ENCODE measurements at regions not wholly inside any gene's neighbourhood (a gene's known extent, or its start where the extent isn't known, plus 50 kb on each side); places are given as distances from the start of the nearest gene placed in this dataset.

DNA sequence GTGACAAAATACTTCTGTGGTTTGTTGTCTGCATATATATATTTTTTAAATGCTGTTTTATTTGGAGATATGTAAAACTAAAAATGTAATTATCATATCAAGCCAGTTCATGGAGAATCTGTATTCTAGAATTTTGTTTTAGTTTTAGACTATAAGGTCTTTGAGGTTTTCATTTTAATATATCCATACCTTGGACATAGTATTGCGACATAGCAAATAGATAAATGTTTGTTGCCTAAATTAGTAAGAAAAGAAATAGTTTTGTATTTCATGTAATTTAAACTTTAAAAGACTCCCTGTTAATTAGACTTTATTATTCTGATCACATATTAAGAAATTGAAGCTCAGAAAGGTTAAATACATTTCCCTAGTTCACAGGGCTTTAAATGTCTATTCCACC, 472.9 kb downstream of the GBA3 start:
- no peak for DNase-seq (ENCODE audit: low read depth)
- TF ChIP-seq, protein P1, sequence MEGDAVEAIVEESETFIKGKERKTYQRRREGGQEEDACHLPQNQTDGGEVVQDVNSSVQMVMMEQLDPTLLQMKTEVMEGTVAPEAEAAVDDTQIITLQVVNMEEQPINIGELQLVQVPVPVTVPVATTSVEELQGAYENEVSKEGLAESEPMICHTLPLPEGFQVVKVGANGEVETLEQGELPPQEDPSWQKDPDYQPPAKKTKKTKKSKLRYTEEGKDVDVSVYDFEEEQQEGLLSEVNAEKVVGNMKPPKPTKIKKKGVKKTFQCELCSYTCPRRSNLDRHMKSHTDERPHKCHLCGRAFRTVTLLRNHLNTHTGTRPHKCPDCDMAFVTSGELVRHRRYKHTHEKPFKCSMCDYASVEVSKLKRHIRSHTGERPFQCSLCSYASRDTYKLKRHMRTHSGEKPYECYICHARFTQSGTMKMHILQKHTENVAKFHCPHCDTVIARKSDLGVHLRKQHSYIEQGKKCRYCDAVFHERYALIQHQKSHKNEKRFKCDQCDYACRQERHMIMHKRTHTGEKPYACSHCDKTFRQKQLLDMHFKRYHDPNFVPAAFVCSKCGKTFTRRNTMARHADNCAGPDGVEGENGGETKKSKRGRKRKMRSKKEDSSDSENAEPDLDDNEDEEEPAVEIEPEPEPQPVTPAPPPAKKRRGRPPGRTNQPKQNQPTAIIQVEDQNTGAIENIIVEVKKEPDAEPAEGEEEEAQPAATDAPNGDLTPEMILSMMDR (IDR thresholded peaks at IDR 0.05; ENCODE audit: insufficient read depth, low read depth, low read length), result no peak
- H3K4me3 ChIP-seq (ENCODE audit: low read depth, low read length), result no peak overlapping the region

DNA sequence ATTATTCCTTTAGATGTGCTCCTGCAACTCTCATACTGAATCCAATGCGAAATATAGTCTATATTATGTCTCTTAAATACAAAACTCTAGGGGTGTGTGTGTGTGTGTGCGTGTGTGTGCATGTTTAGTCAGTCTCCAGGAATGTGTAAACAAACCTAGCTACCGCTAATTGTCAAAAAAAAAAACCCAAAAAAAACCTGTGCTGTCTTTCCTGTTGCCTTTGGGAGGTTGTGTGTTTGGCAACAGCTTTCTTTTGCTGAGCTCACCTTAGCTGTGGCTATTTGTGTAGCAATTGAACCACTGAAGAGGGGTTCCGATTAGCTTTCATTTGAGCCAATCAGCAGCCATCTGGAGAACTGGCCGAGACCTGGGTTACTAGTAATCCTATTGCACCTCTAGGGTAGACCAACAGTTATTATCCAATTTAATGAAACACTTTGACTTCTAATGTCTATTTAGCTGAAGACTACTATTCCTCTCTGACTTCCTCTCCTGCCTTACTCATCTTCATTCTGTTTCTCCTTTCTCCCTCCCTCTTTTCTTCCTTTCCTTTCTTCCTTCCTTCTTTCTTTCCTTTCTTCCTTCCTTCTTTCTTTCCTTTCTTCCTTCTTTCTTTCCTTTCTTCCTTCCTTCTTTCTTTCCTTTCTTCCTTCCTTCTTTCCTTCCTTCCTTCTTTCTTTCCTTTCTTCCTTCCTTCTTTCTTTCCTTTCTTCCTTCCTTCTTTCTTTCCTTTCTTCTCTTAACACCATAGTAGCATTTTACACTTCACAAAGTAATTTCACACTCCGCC, 471.1 kb downstream of the GBA3 start:
- peak; percentile 15 for DNase-seq (ENCODE audit: low read depth)
- no peak overlapping the region for H3K4me3 ChIP-seq (ENCODE audit: low read depth, low read length)
- TF ChIP-seq, protein P1 (IDR thresholded peaks at IDR 0.05; ENCODE audit: insufficient read depth, low read depth, low read length), result no peak

DNA sequence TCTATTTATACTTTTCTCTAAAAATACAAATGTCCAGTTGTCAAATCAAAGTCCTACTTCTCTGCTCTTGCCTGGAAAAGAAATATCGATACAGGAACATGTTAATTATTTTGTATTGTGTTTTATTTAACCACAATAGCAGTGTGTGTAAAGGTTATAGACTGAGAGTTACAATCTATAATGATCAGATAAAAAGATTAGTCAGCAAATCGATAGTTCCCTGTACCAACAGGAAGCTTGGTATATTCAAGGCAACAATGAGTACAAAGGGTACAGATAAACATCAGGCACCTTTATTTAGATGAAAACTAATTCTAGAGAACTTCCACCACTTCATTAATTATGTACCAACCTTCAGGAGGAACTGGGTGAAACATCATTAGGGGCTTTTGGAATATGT, 469.5 kb downstream of the GBA3 start:
- TF ChIP-seq, protein P1 (IDR thresholded peaks at IDR 0.05; ENCODE audit: insufficient read depth, low read depth, low read length), result no peak
- no peak for DNase-seq (ENCODE audit: low read depth)
- no peak overlapping the region for H3K4me3 ChIP-seq (ENCODE audit: low read depth, low read length)

DNA sequence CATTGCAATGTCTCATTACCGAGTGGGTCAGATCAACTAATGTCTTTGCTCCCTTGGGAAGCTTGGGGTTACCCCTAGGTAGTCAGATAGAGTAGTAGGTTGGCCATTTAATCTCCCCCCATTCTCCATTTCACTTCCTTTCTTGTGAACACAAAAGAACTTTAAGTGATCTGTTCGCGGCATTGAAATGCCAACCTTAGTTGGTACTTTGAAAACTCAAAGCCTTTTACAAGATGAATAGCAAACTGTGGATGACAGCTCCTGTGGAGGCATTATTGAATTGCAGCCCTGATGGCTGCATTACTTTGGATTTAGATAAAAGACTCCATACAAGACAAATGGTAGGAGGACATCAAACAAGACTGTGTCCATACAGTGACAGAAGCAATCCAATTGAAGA, 469.1 kb downstream of the GBA3 start:
- TF ChIP-seq, protein P1 (IDR thresholded peaks at IDR 0.05; ENCODE audit: insufficient read depth, low read depth, low read length), result no peak
- H3K4me3 ChIP-seq (ENCODE audit: low read depth, low read length), result no peak overlapping the region
- no peak for DNase-seq (ENCODE audit: low read depth)

DNA sequence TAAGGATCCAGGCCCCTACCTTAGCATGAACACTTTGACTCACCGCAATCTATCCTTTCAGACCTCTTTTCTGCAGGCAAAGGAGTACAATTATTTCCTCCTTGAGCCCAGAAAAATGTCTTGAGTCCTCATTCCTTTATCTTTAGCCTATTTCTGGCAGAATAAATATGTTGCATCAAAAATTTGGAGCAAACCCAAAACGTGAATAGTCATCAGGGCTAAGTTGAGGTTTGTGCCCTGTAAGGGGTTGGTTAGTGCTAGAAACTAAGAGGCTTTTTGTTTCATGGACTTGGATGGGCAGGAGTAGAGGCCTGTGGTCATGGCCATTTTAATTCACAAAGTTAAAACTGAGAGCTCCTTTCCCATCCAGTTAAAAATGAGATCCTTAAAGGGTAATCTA, 460.3 kb downstream of the GBA3 start:
- TF ChIP-seq, protein P1 (IDR thresholded peaks at IDR 0.05; ENCODE audit: insufficient read depth, low read depth, low read length), result no peak
- no peak for DNase-seq (ENCODE audit: low read depth)
- H3K4me3 ChIP-seq (ENCODE audit: low read depth, low read length), result no peak overlapping the region

DNA sequence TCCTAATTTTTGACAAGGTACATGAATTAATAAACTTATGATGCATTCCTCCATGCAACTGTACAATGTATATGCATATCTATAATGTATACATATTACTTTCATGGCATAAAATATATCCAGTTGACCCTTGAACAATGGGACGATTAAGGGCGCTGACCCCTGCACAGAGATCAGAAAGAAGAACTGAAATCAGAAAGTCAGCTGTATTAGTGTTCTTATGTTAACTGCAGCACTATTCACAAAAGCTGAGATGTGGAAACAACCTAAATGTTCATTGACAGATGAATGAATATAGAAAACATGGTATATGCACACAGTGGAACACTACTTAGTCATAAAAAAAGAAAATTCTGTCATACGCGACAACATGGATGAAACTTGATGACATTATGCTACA, 457.1 kb downstream of the GBA3 start:
- TF ChIP-seq, protein P1 (IDR thresholded peaks at IDR 0.05; ENCODE audit: insufficient read depth, low read depth, low read length), result no peak
- DNase-seq (ENCODE audit: low read depth), result no peak
- H3K4me3 ChIP-seq (ENCODE audit: low read depth, low read length), result no peak overlapping the region

DNA sequence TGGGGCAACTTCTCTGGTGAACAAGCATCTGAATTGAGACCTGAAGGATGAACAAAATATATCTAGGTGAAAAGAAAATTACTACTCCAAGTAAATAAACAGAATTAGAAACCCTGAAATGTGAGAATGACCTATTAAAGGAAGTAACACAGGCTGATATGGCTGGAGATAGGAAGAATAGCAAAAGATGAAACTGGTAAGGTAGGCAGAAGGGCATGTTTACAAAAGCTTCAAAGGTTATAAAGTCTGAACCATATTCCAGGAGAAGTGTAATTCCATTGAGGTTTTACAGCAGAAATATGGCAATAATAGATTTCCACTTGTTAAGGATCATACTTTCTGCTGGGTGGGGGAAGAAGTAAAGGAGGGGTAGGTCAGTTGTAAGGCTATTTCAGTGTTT, 452.0 kb downstream of the GBA3 start:
- TF ChIP-seq, protein P1 (IDR thresholded peaks at IDR 0.05; ENCODE audit: insufficient read depth, low read depth, low read length), result no peak
- no peak overlapping the region for H3K4me3 ChIP-seq (ENCODE audit: low read depth, low read length)
- no peak for DNase-seq (ENCODE audit: low read depth)

All from fibroblast of villous mesenchyme (primary cell).